Adrenal gland (tissue), 9 donors: ENCODE measurements at regions not wholly inside any gene's neighbourhood (a gene's known extent, or its start where the extent isn't known, plus 50 kb on each side); places are given as distances from the start of the nearest gene placed in this dataset.

ENCODE experiments used
- DNase-seq, 7 donors: peaks; one replicate each; pipeline ENCODE4 v3.0.0-alpha.2; 2019 to 2020
- H3K27ac ChIP-seq, 5 donors: fragments of 200-600 bp; sonication (generic) in 4 of 5; 1 replicate in 3 of 5; 2 replicates in 2 of 5; pipeline versions ENCODE4 v1.5.1 to v1.8.0; 2016 to 2020; ENCODE audit warnings: mild to moderate bottlenecking in 1 of 5
- H3K27me3 ChIP-seq: fragments of 200-600 bp; 2 replicates; pipeline ENCODE4 v1.8.0; 2021
- H3K36me3 ChIP-seq, 2 donors: fragments of 200-600 bp; replicated peaks in 1 of 2; 1 replicate in 1 of 2; 2 replicates in 1 of 2; pipeline versions ENCODE4 v1.5.1 to v1.8.0; 2018 to 2022
- H3K4me1 ChIP-seq, 2 donors: fragments of 200-600 bp; replicated peaks in 1 of 2; 1 replicate in 1 of 2; 2 replicates in 1 of 2; pipeline versions ENCODE4 v1.5.1 to v1.8.0; 2018 to 2021
- H3K4me3 ChIP-seq, 4 donors: fragments of 200-600 bp; sonication (generic) in 3 of 4; one replicate each; pipeline ENCODE4 v1.5.1; 2016 to 2018
- H3K9me3 ChIP-seq, 3 donors: fragments of 200-600 bp; sonication (generic) in 1 of 3; replicated peaks in 1 of 3; 1 replicate in 2 of 3; 2 replicates in 1 of 3; pipeline versions ENCODE4 v1.5.1 to v1.8.0; 2016 to 2021
- CTCF ChIP-seq, 6 experiments: fragments of 450-650 bp in 4 of 6; fragments of 200-600 bp in 2 of 6; sonication (generic) in 1 of 6; IDR thresholded peaks; 1 replicate in 5 of 6; 2 replicates in 1 of 6; pipeline versions ENCODE4 v1.5.1 to v1.8.0; 2016 to 2021; ENCODE audit warnings: antibody characterized with exemption in 6 of 6, mild to moderate bottlenecking in 2 of 6, moderate library complexity in 1 of 6
- POLR2A ChIP-seq, 2 donors: fragments of 450-650 bp; IDR thresholded peaks; one replicate each; pipeline ENCODE4 v1.6.1; 2017; ENCODE audit warnings: antibody characterized with exemption in 2 of 2, mild to moderate bottlenecking in 2 of 2, moderate library complexity in 1 of 2
- WGBS, 4 donors: extraction: QIAGEN DNeasy Blood & Tissue Kit in 2 of 4; methylation state at CpG; one replicate each; pipeline versions ENCODE4 v1.1.5 to v1.1.7; 2013 to 2017; 5-methylcytosine and 5-hydroxymethylcytosine counted together
- intact Hi-C, 2 donors: fragments of 100-400 bp; cut with DNase I; formaldehyde crosslinking; loops; one replicate each; pipeline versions ENCODE4 v1.14.1 to v1.15.0; 2022 to 2023
- donor health status: healthy with polysubstance abuse.
- donor health status: Bipolar disorder and iron deficiency.
- donor health status: DM: yes; HTN: yes; CAD: no.
- donor health status: DM: no; HTN: no; CAD: no.
- donor health status: DM: no; HTN: no; CAD: no.

- intact Hi-C loops = loop anchor here in 1 of 2 donors (5.0 to 10.0 kb wide), 5 partner anchors 391 to 1221 kb away; partner anchors contain the start of gene RTL1
- Histone ChIP-seq H3K27me3 (no peaks in the 10 kb centered on the region), H3K4me3 (no peak overlapping the region), H3K9me3 (no peaks in the 10 kb centered on the region), H3K4me1 (peaks cover 0 to 5% of the 10 kb centered on the region in 2 donors), H3K36me3 (no peaks in the 10 kb centered on the region), H3K27ac (no peak overlapping the region)
- WGBS, 4 donors = 93 to 100% (median 95%) methylated on average over 1 of the region's 1 CpG
- TF ChIP-seq CTCF (IDR thresholded peaks at IDR 0.05) (no peak), POLR2A (IDR thresholded peaks at IDR 0.05) (no peak)
- DNase-seq = no peak
Measured at GRCh38 chr14:101625336-101626097, 64.2 kb downstream of the DIO3 start.

GRCh38 chr14:101626331-101626730 lies 65.0 kb downstream of the DIO3 start:
- TF ChIP-seq POLR2A (IDR thresholded peaks at IDR 0.05) (no peak), CTCF (IDR thresholded peaks at IDR 0.05) (no peak)
- H3K27me3 ChIP-seq = no peaks in the 10 kb centered on the region
- no peaks in the 10 kb centered on the region for H3K9me3 ChIP-seq
- H3K4me1 ChIP-seq = peaks cover 0 to 5% of the 10 kb centered on the region in 2 donors
- no peak overlapping the region for H3K27ac ChIP-seq
- intact Hi-C loops = loop anchor here in 1 of 2 donors (5.0 to 10.0 kb wide), 5 partner anchors 392 to 1222 kb away; partner anchors contain the start of gene RTL1
- DNase-seq = no peak
- WGBS, 4 donors = 89 to 95% (median 89%) methylated on average over 3 to 5 of the region's 5 CpGs
- H3K36me3 ChIP-seq = no peaks in the 10 kb centered on the region
- H3K4me3 ChIP-seq = no peak overlapping the region

GRCh38 chr14:101627915-101628262 lies 66.6 kb downstream of the DIO3 start:
- intact Hi-C loops = loop anchor here in 1 of 2 donors (5.0 to 10.0 kb wide), 5 partner anchors 393 to 1223 kb away; partner anchors contain the start of gene RTL1
- peaks cover 0 to 5% of the 10 kb centered on the region in 2 donors for H3K4me1 ChIP-seq
- no peak for TF ChIP-seq CTCF (IDR thresholded peaks at IDR 0.05)
- no peak for TF ChIP-seq POLR2A (IDR thresholded peaks at IDR 0.05)
- no peak overlapping the region for H3K27ac ChIP-seq
- no peak overlapping the region for H3K4me3 ChIP-seq
- no peaks in the 10 kb centered on the region for H3K36me3 ChIP-seq
- H3K27me3 ChIP-seq = no peaks in the 10 kb centered on the region
- WGBS, 4 donors = 32 to 61% (median 57%) methylated on average over 9 to 16 of the region's 16 CpGs
- H3K9me3 ChIP-seq = no peaks in the 10 kb centered on the region
- DNase-seq = peak in 1 of 7 donors; percentile 53

GRCh38 chr14:101628471-101628966 lies 67.2 kb downstream of the DIO3 start:
- peak overlapping the region in 1 of 4 donors; percentile 11 for H3K4me3 ChIP-seq

More at GRCh38 chr14:101628471-101628966, 67.2 kb downstream of the DIO3 start:
- Histone ChIP-seq H3K36me3 (no peaks in the 10 kb centered on the region), H3K27ac (peak overlapping the region in 1 of 5 donors; percentile 20), H3K27me3 (no peaks in the 10 kb centered on the region), H3K4me1 (peaks cover 0 to 5% of the 10 kb centered on the region in 2 donors), H3K9me3 (no peaks in the 10 kb centered on the region)
- peak; percentile 66 to 92 (median 80) for DNase-seq
- TF ChIP-seq POLR2A (IDR thresholded peaks at IDR 0.05) = no peak
- peak; percentile 88 to 100 (median 98) for TF ChIP-seq CTCF (IDR thresholded peaks at IDR 0.05)
- intact Hi-C loops = loop anchor here in 1 of 2 donors (5.0 to 10.0 kb wide), 5 partner anchors 394 to 1224 kb away; partner anchors contain the start of gene RTL1
- 0 to 7% (median 5%) methylated on average over 12 to 44 of the region's 44 CpGs for whole genome bisulfite sequencing, 4 donors
